Thymus (tissue), 11 donors: ENCODE measurements at regions not wholly inside any gene's neighbourhood (a gene's known extent, or its start where the extent isn't known, plus 50 kb on each side); places are given as distances from the start of the nearest gene placed in this dataset.

Experiments used
- DNase-seq, 9 donors: peaks; one replicate each; pipeline ENCODE4 v3.0.0-alpha.2; 2013; ENCODE audit warnings: low spot score in 9 of 9, low read depth in 6 of 9, missing footprints in 1 of 9
- H3K27ac ChIP-seq, 2 donors: one replicate each; pipeline ENCODE4 v1.5.1; 2013; ENCODE audit warnings: control low read depth in 1 of 2, low read depth in 1 of 2, low read length in 1 of 2, mild to moderate bottlenecking in 1 of 2, moderate library complexity in 1 of 2
- H3K27me3 ChIP-seq, 2 donors: one replicate each; pipeline ENCODE4 v1.5.1; 2013; ENCODE audit warnings: low read length in 1 of 2; ENCODE audit not compliant: control insufficient read depth in 2 of 2, insufficient read depth in 1 of 2
- H3K36me3 ChIP-seq, 2 donors: one replicate each; pipeline ENCODE4 v1.5.1; 2013; ENCODE audit warnings: low read length in 1 of 2, mild to moderate bottlenecking in 1 of 2, moderate library complexity in 1 of 2; ENCODE audit not compliant: control insufficient read depth in 2 of 2, insufficient read depth in 2 of 2
- H3K4me1 ChIP-seq, 2 donors: one replicate each; pipeline ENCODE4 v1.5.1; 2013; ENCODE audit warnings: low read length in 2 of 2; ENCODE audit not compliant: control insufficient read depth in 2 of 2, insufficient read depth in 2 of 2
- H3K4me3 ChIP-seq, 2 donors: one replicate each; pipeline ENCODE4 v1.5.1; 2013; ENCODE audit warnings: low read length in 2 of 2, control low read depth in 1 of 2, mild to moderate bottlenecking in 1 of 2
- H3K9me3 ChIP-seq, 2 donors: one replicate each; pipeline ENCODE4 v1.5.1; 2013; ENCODE audit warnings: low read length in 1 of 2, mild to moderate bottlenecking in 1 of 2; ENCODE audit not compliant: control insufficient read depth in 2 of 2, insufficient read depth in 1 of 2
- WGBS: extraction: QIAGEN DNeasy Blood & Tissue Kit; methylation state at CpG from one replicate; pipeline ENCODE4 v1.1.7; 2013; 5-methylcytosine and 5-hydroxymethylcytosine counted together
- donor health status: healthy.

DNA sequence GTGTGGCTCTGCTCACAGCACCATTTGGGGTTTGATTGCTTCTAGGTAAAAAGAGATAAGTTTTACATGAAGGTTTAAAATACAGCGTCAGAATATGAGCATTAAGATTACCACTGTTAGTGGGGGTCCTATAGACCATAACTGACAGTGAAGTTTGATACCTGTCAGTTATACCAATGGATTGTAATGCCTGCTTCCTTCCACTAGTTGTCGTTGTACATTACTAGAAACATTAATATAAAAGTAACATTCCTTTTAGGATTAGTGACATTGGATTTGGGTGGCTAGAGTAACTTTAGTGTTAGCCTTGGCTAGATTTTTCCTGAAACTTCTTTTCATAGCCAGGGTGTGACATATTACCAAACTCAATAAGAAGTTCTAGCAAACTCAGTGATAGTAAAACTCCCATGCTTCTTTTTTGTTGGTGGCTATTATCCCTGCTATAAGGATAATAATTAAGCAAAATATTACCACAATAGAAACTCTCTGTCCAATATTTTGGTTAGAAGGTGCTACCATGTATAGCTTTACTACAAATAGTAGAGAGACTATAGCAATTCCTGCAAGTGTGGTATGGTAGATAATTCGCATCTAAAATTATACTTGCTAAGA, 57.1 kb downstream of the FAM181B start:
- 59% methylated on average over 3 of the region's 3 CpGs for WGBS
- no peak for DNase-seq
- no peak overlapping the region for H3K27ac ChIP-seq

DNA sequence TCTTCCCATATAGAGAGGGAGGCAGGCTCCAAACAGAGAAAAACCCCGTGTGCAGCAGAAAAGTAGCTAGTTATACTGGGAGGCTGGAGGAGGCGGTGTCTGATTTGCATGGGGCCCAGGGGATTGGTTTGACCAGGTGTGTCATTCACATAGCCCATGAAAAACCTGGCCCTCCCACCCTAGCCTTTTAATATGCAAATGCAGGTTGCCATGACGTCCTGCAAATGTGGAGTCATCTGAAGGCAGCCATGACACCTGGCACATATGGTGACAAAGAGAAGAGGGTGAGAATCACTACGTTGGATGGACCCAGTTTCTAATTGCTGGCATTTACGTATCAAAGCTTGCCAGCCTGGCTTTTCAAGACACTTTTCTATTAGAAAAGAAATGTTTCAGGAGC, 57.8 kb downstream of the FAM181B start:
- H3K36me3 ChIP-seq = no peaks in the 10 kb centered on the region
- H3K4me1 ChIP-seq = no peaks in the 10 kb centered on the region
- 78% methylated on average over 5 of the region's 5 CpGs for WGBS
- no peak for DNase-seq
- H3K27ac ChIP-seq = no peak overlapping the region
- no peaks in the 10 kb centered on the region for H3K27me3 ChIP-seq
- no peaks in the 10 kb centered on the region for H3K9me3 ChIP-seq
- no peak overlapping the region for H3K4me3 ChIP-seq

More for the DNA sequence above, 57.1 kb downstream of the FAM181B start:
- no peaks in the 10 kb centered on the region for H3K4me1 ChIP-seq
- H3K27me3 ChIP-seq = no peaks in the 10 kb centered on the region
- H3K9me3 ChIP-seq = peaks cover 0 to under 1% of the 10 kb centered on the region in 2 donors
- no peak overlapping the region for H3K4me3 ChIP-seq
- H3K36me3 ChIP-seq = no peaks in the 10 kb centered on the region

DNA sequence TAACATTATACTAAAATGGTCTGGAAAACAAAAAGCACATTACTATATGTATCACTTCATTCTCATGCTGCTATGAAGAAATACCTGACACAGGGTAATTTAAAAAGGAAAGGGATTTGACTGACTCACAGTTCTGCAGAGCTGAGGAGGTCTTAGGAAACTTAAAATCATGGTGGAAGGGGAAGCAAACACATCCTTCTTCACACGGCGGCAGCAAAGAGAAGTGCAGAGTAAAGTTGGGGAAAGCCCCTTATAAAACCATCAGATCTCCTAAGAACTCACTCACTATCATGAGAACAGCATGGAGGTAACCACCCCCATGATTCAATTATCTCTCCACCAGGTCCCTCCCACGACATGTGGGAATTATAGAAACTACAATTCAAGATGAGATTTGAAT, 60.0 kb downstream of the FAM181B start:
- DNase-seq = no peak
- 62% methylated on average over 3 of the region's 3 CpGs for WGBS
- Histone ChIP-seq H3K4me3 (no peak overlapping the region), H3K27ac (no peak overlapping the region), H3K9me3 (no peaks in the 10 kb centered on the region), H3K36me3 (no peaks in the 10 kb centered on the region), H3K27me3 (no peaks in the 10 kb centered on the region), H3K4me1 (no peaks in the 10 kb centered on the region)

DNA sequence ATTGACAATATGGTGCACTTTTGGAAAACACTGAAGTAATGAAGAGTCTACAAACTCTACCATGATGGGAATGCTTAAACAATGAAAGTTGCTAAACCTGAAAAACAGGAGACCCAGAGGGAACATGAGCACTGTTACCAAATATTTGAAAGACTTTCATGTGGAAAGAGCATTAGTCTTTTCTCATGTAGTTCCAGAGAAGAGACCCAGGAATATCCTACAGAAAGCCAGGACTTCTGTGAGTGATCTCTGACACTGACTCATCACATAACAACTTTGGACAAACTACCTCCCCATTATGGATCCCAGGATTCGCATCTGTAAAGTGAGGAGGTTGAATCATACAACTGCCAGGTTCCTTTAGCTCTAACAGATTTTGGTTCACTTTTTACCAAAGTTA, 62.2 kb downstream of the FAM181B start:
- Histone ChIP-seq H3K27ac (no peak overlapping the region), H3K4me1 (no peaks in the 10 kb centered on the region), H3K36me3 (no peaks in the 10 kb centered on the region), H3K4me3 (no peak overlapping the region), H3K9me3 (no peaks in the 10 kb centered on the region), H3K27me3 (no peaks in the 10 kb centered on the region)
- no peak for DNase-seq
- WGBS = 95% methylated on average over 1 of the region's 1 CpG

DNA sequence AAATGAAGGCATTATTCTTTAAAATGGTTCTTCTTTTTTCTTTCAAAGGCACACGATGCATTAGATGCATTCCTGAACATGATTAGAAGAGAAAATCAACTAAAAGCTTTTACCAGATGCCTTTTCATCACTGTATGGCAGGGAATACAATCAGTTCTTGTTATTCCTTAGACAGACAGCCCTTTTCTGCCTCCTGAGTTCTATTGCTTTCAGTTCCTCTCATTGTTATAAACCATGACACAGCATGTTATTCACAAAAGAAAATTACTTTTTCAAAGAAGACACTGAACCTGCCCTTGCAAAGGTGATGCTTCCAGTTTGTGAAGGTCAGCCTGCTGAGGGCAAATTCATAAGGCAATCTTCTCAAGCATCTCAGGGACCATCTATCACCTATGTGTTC, 70.1 kb downstream of the FAM181B start:
- Histone ChIP-seq H3K27me3 (no peaks in the 10 kb centered on the region), H3K36me3 (no peaks in the 10 kb centered on the region), H3K4me3 (no peak overlapping the region), H3K4me1 (no peaks in the 10 kb centered on the region), H3K27ac (no peak overlapping the region), H3K9me3 (no peaks in the 10 kb centered on the region)
- no peak for DNase-seq
- WGBS = 69% methylated on average over 1 of the region's 1 CpG

DNA sequence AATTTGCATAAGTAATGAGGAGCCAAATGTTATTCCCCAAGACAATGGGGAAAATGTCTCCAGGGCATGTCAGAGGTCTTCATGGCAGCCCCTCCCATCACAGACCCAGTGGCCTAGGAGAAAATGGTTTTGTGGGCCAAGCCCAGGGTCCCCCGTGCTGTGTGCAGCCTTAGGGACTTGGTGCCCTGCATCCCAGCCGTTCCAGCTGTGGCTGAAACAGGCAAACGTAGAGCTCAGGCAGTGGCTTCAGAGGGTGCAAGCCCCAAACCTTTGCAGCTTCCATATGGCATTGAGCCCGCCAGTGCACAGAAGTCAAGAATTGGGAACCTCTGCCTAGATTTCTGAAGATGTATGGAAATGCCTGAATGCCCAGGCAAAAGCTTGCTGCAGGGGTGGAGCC, 79.9 kb downstream of the FAM181B start:
- Histone ChIP-seq H3K9me3 (no peaks in the 10 kb centered on the region), H3K27ac (no peak overlapping the region), H3K4me3 (no peak overlapping the region), H3K4me1 (no peaks in the 10 kb centered on the region), H3K27me3 (no peaks in the 10 kb centered on the region), H3K36me3 (no peaks in the 10 kb centered on the region)
- DNase-seq = no peak
- 82% methylated on average over 4 of the region's 4 CpGs for WGBS

DNA sequence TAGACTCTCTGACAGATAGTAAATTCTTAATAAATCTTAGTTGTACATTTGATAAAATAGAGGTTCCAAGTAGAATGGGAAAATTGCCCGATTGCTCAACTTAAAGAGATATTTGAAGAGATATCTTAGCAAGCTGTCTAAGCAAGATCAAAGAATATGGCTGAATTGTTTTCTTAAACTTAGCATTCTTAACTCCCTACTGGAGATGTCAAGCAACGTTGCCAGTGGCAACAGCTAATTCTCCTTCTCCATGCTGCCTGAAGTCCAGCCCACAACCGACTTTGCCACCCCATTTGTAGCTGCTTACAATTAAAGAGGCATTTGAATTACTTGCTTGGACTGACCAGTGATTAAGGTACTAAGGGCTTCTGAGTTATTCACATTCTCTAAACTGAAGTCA, 94.4 kb downstream of the FAM181B start:
- Histone ChIP-seq H3K36me3 (no peaks in the 10 kb centered on the region), H3K27ac (no peak overlapping the region), H3K27me3 (no peaks in the 10 kb centered on the region), H3K4me3 (no peak overlapping the region), H3K9me3 (no peaks in the 10 kb centered on the region), H3K4me1 (no peaks in the 10 kb centered on the region)
- DNase-seq = no peak
- WGBS = 80% methylated on average over 3 of the region's 3 CpGs

DNA sequence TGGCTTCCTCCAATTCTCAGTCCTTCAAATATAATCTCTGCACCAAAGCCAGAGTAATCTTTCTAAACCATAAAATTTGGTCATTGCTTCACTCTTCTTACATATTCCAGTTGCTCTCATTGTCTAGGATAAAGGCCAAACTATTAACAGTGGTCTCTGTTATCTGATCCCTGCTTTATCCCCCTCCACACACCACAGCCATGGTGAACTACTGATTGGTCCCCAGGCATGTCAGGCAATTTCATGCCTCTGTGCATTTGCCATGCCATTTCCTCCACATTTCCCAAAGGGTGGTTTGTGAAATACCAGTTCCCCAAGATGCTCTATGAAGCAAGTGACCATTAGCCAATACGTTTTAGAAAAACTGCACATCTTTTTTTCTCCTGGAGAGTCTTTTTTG, 97.0 kb downstream of the FAM181B start:
- Histone ChIP-seq H3K27me3 (no peaks in the 10 kb centered on the region), H3K4me3 (no peak overlapping the region), H3K36me3 (no peaks in the 10 kb centered on the region), H3K27ac (no peak overlapping the region), H3K4me1 (no peaks in the 10 kb centered on the region), H3K9me3 (no peaks in the 10 kb centered on the region)
- WGBS = 77% methylated on average over 1 of the region's 1 CpG
- DNase-seq = no peak

DNA sequence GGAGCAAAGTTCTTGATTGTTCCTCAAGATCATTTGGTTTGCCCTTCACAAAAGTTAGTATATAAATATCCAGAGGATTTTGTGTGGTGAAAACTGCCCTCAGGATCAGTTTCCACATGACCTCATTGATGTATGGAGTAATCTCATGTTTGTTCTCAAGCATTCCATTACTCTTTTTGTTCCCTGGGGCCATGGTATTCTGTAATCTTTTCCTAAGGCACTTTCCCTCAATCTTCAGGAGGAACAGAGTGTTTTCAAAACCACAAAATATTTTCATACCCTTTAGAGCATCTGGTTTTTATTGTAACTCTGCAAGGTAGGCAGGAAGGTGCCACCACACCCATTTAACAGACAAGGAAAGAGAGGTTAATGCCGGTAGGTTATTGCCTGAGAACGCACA, 99.6 kb downstream of the FAM181B start:
- H3K4me3 ChIP-seq = no peak overlapping the region
- no peaks in the 10 kb centered on the region for H3K4me1 ChIP-seq
- DNase-seq = no peak
- H3K27me3 ChIP-seq = no peaks in the 10 kb centered on the region
- no peak overlapping the region for H3K27ac ChIP-seq
- H3K36me3 ChIP-seq = no peaks in the 10 kb centered on the region
- peaks cover 0 to under 1% of the 10 kb centered on the region in 2 donors for H3K9me3 ChIP-seq
- WGBS = 97% methylated on average over 2 of the region's 2 CpGs
